HG03108 (cell line): ENCODE measurements at regions not wholly inside any gene's neighbourhood (a gene's known extent, or its start where the extent isn't known, plus 50 kb on each side); places are given as distances from the start of the nearest gene placed in this dataset.

Experiments
- ATAC-seq: cut with Tn5 transposase; IDR thresholded peaks from one replicate; pipeline ENCODE4 v1.9.1; 2021; ENCODE audit warnings: moderate library complexity; ENCODE audit not compliant: unreplicated experiment

DNA sequence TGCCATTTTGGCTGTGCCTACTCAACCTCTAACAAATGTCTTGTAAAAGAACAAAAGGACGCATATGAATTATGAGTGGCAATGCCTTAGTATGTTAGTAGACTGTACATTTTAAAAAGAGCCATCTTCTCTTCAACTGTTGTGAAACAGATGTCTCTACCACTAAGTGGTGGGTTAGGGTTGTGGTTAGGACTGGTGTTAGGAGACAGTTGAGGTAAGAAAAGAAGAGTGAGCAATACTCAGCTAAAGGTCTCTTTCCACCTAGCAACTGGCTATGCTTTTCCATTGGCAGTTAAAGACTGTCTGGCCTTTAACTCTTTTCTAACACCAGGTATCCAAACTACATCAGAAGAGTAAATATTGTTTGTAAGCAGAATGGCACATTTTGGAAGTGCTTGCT is 221.7 kb upstream of the TBC1D5 start:
- ATAC-seq = no peak

DNA sequence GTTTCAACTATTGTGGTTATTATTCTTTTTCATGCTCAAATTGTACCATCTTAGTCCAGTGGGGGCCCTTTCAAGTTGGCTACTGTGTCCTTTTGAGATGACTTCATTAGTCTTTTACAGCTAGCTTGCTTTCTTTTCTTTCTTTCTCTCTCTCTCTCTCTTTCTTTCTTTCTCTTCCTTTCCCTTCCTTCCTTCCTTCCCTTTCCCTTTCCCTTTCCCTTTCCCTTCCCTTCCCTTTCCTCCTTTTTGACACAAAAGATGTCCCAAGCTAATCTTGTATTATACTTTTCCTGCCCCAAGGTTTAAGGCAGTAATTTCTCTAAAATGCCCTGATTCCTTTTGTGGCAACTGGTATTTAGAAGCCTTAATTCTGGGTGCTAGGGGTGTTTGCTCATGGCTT is 213.0 kb upstream of the TBC1D5 start:
- no peak for ATAC-seq

DNA sequence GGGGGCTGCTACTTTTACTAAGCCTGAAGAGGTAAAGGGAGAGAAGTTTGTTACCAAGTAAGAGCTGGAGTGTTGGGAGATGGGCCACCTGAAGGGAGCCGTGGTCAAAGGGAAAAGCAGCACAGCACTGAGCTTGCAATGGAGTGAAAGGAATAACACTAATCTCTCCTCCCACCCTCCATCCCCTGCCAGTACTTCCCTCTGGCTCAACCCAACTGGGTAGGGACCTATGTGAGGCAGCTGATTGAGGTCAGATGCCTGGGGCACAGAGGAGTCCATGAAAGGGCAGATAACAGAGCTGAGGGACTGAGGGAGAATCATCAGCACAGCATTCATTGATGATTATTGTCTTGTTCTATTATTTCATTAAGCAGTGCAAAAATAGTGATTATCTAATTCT is 212.4 kb upstream of the TBC1D5 start:
- ATAC-seq = no peak

DNA sequence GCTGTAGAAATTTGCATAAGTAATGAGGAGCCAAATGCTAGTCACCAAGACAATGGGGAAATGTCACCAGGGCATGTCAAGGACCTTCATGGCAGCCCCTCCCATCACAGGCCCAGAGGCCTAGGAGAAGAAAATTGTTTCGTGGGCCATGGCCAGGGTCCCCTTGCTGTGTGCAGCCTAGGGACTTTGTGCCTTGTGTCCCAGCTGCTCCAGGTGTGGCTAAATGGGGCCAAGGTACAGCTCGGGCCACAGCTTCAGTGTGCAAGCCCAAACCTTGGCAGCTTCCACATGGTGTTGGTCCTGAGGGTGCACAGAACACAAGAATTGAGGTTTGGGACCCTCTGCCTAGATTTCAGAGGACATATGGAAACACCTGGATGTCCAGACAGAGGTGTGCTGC is 208.8 kb upstream of the TBC1D5 start:
- no peak for ATAC-seq

DNA sequence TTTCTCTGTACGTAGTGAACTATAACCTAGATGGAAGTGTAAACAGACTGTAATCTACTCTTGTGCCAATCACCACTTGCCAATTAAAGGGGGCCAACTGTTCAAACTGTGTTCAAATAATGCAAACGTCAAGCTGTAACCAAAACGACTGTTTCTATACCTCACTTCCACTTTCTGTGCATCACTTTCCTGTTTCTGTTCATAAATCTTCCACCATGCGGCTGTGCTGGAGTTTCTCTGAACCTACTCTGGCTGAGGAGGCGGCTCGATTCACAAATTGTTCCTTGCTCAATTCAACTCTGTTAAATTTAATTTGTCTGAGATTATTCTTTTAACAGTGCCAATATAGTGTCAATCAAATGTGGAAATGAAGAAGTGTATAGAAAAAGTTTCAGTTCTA is 206.7 kb upstream of the TBC1D5 start:
- no peak for ATAC-seq

DNA sequence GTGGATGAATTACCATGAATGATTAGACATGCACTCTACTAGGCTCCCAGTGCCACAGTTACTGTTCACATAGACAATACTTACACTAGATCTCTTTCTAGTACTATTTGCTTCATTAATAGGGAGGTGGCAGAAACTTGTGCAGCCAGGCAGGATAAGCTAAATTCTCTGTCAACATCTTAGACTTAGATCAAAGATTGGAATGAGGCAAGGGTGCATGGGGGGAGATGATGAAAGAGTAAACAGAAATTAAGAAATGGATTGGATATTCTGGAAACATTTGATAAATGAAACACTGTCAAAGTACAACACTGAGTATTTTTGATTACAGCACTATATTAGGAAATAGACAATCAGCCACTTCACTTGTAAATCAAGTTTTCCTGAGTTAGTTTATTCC is 205.4 kb upstream of the TBC1D5 start:
- ATAC-seq = no peak

DNA sequence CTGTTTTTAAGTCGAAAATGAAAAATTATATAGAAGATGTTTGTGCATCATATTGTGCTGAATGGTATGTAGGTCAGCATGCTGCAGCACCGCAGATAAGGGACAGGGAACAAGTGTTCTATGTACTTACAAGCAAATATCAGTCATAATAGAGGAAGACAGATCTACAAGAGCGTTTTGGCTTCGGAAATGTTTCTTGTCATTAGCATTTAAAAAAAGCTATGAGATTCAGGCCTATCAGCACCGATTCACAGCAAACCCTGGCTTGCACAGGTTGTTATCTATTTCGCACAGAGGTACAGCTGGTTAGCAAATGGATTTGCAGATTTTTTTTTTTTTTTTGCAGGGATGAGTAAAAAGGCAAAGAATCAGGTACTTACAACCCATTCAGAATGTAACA is 204.2 kb upstream of the TBC1D5 start:
- ATAC-seq = no peak

DNA sequence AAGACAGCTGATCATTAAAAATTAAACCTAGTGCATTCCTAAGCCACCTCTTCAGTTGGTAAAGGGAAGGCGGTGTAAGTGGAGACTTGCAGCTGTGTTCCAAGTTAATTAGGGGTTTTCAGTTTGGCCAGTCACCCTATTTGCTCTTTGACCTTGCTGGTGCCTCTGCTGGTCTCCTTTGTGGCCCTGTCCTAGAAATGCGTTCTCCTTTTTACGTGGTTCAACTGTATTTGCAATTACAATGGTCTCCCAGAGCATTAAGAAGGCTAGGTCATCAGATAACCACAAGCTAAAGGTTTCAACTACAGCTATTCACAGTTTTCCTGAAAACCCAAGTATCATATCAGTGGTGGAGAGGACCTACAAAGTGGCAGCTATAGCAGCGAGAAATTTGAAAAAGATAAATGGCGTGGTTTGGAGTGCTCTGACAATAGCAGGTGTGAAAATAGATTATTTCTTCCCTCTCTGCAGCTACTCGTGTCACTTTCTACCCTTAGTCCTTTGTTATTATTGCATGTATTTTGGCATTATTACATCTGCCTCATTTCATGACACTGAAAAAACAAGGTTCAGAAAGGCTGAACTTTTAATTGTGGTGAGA is 203.5 kb upstream of the TBC1D5 start:
- no peak for ATAC-seq

DNA sequence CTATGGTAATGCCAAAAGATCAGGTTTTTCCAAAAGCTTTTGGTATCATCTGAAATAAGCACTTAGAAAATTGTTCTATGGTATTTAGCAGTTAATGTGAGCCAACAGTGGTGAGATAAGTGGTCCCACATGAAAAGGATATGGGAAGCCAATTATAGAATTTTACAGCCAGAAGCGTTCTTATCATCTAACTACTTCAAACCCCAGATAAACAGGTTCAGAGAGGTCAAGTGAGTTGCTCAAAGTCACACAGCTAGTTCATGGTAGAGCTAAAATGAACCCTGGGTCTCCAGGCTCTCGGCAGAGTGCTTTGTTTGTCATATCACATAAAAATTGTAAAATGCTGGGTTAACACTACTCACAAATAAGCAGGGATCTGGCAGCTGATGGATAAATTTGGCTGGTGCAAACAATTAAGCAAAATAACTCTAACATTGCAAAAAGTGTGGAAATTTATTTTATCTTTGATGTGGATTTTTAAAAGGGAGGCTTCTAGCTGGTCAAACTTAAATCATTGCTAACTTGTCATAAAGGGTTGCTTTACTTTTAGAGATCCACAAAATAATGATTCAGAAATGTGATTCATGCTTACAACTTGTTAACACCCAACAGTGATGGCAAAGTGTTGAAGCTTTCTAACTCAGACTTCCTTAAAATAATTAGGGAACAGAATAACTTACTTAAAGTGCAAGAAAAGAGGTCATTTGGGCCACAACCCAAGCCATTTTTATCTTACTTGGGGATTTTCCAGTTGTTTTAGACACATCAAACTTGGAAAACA is 202.8 kb upstream of the TBC1D5 start:
- no peak for ATAC-seq

DNA sequence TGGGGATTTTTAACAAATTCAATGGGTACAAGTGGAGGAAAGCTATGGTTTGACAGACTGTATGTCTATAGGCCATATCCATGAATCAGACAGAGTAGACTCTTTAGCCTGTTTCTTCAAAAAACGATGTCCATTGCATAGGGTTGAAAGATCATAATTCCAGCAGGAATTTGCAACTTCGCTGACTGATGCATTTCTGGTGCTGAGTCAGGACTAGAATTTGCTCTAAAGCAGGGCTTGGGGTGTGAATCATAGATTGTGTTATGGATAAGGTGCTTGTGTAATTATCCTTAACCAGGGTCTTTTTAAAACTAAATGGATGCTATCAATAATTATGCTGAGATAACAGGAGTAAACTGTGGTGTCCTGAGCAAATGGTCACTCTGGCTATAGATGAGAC is 200.4 kb upstream of the TBC1D5 start:
- no peak for ATAC-seq

DNA sequence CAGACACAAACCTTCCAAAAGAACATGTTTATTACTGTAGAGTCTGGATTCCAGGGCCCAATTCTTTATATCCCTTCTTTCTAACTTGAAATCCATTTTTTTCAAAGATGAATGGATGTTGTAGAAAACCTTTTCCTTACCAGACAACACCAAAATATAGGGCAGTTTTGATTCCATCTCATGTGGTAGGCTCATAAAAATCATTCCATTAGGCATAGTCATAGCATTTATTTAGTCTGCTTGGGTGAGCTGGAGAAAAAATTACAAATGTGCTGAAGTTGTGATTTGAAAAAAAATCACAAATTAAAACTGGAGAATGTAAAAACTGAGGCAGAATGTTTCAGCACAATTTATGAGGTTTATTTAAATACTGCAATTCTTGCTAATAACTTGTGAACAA is 199.3 kb upstream of the TBC1D5 start:
- no peak for ATAC-seq

DNA sequence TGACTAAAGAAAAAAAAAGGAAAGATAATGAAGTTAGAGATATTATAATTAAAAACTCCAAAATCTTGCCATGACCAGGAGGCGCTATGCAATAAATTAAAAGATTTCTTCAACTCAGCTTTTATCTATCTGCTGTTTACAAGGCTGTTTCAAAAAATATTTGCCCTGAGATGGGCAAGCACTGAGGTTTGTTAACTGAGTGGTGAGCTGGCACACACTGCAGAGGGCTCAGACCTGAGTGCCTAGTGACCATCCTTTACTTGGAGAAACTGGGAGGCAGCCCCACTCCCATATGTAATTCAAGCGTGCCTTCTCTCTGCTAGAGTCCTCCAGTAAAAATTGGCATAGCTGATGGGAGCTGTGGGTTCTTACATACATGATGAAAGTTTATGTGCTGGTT is 198.7 kb upstream of the TBC1D5 start:
- no peak for ATAC-seq

DNA sequence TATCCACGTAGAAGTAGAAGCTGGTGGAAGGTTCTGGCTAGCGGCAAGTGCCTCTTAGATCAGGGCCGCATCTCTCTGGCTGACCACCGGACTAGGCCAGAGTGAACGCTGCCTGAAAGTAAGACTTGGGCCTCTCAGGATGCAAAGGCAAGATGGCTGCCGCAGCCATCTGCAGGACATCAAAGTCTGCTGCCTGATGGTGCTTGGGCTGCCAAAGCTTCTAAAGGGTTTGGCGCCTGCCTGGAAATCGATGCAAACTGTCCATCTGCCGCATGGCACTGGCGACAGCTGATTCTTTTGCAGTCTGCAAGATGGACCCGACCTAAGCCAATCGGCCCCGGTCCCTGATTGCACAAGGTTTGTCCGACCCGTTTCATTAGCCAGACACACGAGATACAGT is 196.7 kb upstream of the TBC1D5 start:
- ATAC-seq = no peak

DNA sequence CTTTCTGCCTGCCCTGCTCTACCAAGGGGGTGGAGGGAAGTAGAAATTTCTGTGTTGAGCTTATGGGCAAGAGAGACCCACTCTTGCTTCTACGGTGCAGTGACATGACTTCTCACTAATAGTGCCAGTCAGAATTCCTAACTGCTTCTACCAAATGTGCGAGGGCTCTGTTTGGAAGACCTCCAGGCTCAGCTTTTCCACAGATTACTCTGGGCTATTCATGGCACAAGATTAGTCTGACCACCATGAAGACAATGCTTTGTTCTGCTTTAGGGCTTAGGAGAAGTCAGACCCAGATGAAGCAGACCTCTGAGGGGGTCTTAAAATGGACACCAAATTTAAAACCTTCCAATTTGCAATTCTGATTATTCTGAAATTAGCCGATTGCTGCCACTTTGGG is 195.9 kb upstream of the TBC1D5 start:
- ATAC-seq = no peak

DNA sequence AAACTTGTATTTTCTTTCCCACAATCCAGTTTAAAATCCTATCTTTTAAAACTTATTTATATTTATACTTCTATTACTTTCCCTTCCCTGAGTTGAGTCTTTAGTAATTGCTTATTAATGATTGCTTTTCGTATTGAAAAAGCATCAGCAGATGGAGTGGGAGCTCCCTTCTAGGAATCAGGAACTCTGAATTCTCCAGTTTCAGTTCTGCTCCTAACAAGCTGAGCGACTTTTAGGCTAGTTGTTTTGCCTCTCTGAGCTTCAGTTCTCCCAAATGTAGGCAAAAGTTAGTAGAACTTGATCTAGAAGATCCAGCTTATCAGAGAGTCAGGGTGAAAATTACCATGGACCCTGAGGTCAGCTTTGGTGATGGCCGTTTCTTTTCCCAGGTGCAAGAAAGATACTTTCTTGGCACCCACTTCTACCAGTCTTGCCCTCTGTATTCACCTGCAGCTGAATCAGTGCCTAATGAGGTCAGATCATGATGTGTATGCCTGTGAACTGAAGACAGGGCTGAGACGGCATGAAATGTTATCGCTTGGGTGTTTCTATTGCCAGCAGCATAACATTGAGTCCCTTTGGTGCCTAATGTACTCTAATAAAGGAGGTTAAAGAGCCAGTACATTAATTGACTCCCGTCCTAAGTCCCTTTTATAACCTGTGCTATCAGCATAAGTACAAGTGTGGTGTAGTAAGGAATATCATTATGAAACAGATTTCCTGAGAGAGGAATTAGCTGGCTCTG is 194.5 kb upstream of the TBC1D5 start:
- no peak for ATAC-seq

DNA sequence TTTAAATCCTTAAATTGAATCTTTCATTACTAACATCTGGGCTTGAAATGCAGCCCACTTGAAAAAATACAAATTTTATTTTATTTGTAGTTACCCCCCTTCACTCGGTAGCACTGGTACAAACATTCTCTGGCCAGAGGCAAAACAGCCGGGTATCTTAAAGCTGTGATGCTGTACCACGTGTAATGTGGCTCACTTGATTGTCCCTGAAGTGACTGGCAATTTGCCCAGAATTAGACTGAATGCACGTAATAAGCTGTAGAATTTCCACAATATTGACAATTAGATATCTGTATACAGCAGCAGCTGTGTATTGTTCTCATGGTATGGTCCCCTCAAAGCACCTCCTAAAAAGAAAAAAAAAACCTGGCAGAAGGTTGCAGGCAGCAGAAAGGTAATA is 192.8 kb upstream of the TBC1D5 start:
- ATAC-seq = no peak

DNA sequence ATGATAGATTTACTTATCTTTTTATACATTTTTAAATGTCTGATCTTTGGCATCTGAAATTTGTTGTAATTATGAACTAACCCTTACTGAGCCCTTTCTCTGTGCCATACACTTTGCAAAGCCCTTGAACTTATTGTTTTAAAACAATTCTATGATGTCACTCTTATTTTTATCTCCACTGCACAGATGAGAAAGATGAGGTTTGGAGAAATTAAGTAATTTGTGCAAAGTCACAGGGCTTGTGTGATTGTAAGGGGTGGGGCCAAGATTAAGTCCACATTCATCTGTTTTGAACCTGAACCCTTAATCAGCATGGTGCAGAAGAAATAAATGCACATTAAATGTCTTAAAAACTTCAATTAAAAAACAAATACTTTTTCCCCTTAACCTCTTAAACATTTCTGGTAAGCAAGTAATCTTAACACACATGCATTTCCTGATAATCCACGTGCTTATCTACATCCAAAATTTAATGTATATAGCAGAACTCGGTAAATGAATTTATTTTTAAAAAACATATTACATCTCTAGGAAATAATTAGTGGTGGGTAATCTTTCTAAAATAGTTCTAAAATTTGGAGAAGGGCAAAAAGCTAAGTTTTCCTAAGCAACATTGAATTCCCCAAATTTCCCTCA is 189.8 kb upstream of the TBC1D5 start:
- no peak for ATAC-seq

DNA sequence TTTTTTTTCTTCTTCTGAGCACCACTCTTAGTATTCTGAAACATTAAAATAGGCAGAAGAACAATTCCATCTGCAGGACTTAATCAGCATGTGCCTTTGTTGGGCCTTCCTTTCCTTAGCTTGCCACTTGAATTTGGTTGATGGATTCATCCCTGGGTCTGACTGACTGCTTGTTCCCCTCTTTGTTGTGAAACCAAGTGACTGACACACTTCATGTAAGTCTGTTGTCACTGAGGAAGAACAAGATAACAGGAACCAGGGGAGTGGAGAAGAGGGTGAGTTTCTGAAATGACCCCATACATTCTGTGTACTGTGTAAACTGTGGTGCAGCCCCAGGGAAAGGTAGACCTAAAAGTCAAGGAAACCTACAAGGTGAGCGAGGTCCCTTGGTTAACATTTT is 188.7 kb upstream of the TBC1D5 start:
- ATAC-seq = no peak

DNA sequence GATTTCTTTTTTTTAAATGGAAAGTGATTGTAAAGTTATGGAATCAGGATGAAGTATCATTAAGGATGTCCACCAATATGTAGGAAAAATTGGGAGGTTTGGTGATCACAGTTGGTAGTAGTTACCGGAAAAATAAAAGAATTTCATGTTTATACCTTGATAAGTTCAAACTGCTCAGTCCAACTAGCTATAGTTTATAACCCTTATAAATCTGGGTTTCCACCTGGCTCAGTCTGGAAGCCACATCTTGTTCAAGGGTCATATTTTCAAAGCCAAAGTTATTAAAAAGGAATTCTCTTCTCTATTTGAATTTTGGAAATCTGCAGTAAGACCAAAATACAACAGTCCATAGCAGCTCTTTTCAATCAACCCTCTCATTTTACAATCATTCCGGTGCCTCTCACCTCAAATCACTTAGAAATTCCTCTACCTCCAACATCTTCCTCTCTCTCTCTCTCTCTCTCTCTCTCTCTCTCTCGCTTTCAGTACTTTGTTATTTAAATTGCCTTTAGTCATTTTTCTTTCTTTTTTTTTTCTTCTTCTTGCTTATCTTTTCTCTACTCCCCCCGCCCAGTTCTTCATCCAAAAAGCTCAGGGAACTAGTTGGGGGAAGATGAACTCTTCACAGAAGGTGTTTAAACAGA is 186.2 kb upstream of the TBC1D5 start:
- no peak for ATAC-seq

DNA sequence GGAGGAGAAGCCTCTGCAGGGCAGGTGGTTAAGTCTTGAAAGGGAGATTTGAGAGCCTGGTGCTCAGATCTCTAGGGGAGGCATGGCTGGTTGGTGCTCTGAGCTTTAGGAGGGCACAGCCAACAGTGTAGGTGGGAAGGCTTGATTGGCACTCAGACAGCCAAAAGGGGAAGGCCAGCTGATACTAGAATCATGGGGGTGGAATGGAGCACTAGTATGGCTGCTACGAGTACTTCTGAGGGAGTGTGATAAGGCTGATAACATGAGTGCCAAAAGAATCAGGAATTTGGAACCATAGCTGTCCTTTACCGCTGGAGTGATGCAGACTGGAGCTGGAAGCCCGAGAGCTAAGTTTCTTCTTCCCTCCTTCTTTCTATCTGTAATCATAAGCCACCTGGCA is 184.6 kb upstream of the TBC1D5 start:
- ATAC-seq = no peak

DNA sequence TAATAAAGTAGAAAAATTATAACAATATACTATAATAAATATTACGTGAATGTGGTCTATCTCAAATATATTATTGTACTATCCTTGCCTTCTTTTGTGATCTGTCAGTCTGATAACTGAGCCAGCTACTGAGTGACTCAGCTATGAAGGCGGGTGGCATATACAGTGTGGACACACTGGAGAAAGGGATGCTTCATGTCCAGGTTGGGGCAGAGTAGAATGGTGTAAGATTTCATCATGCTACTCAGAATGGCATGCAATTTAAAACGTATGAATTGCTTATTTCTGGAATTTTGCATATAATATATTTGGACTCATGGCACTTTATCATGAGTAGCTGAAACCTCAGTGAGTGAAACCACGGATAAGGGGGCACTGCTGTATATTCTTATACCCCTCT is 172.9 kb upstream of the TBC1D5 start:
- ATAC-seq = no peak
